Spleen (tissue), 7 donors: ENCODE measurements at regions not wholly inside any gene's neighbourhood (a gene's known extent, or its start where the extent isn't known, plus 50 kb on each side); places are given as distances from the start of the nearest gene placed in this dataset.

Source experiments
- CTCF ChIP-seq, 11 experiments: fragments of 200-600 bp in 7 of 11; fragments of 450-650 bp in 4 of 11; sonication (generic) in 4 of 11; IDR thresholded peaks in 8 of 11; conservative IDR thresholded peaks in 3 of 11; 1 replicate in 7 of 11; 2 replicates in 4 of 11; pipeline versions ENCODE4 v1.4.0 to v1.8.0; 2016 to 2021; ENCODE audit warnings: antibody characterized with exemption in 11 of 11, inconsistent platforms in 4 of 11, mild to moderate bottlenecking in 1 of 11
- POLR2A ChIP-seq, 3 donors: fragments of 450-650 bp; IDR thresholded peaks; one replicate each; pipeline ENCODE4 v1.5.1; 2017; ENCODE audit warnings: antibody characterized with exemption in 3 of 3, mild to moderate bottlenecking in 1 of 3
- donor health status: DM: no; HTN: no; CAD: no; lungs with moderate emphysema.
- donor health status: DM: no; HTN: no; CAD: no.
- donor health status: DM: no; HTN: no; CAD: no.

DNA sequence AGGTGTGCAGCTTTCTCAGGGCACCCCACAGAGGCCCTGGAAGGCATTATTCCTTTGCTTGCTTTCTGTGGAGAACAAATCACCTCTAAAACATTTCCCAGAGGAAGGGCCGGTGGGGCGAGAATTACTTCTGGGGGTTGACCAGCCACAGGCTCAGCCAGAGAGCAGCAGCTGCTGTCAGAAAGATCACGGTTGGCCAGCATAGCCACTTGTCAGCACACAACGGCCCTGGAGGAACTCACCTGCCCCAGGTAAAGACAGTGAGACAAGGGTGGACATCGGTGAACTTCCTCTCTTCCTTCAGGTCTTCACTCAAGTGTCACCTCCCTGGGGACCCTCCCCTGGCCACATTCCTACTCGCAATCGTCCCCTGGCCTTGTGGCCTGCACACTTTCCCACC, 69.5 kb upstream of the CLDN14 start:
- no peak for TF ChIP-seq CTCF (IDR thresholded peaks at IDR 0.05 in 8 of 11, conservative IDR thresholded peaks at IDR 0.05 in 3 of 11)
- TF ChIP-seq POLR2A (IDR thresholded peaks at IDR 0.05) = no peak
